TTC549 (cell line): ENCODE measurements at regions not wholly inside any gene's neighbourhood (a gene's known extent, or its start where the extent isn't known, plus 50 kb on each side); places are given as distances from the start of the nearest gene placed in this dataset.

Experiments
- FAIRE-seq: peaks from 2 replicates; lab custom pipeline; 2012; peaks lifted over from hg19 to GRCh38; lab: Jason Lieb, UNC

GRCh38 chr9:113646946-113647914 lies 183.7 kb downstream of the RGS3 start:
- FAIRE-seq: no peak

DNA sequence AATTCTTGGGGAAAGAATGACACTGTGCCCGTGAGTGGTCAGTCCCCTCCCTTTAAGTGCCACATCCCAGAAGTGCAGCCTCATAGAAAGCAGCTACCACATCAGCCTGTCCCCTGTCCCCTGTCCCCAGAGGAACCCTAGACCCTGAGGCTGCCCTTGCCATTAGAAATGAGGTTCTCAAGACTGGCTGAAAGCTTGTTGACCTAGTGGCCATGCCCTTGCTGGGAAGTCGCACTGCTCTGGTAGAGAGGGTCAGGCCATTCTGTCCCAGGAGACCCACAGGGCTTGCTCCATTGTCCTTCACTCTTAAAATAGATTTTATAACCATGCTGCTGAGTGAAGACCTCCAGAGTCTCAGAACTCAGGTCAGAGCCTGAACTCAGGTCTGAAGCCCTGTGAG lies 184.5 kb downstream of the RGS3 start:
- FAIRE-seq: no peak

DNA sequence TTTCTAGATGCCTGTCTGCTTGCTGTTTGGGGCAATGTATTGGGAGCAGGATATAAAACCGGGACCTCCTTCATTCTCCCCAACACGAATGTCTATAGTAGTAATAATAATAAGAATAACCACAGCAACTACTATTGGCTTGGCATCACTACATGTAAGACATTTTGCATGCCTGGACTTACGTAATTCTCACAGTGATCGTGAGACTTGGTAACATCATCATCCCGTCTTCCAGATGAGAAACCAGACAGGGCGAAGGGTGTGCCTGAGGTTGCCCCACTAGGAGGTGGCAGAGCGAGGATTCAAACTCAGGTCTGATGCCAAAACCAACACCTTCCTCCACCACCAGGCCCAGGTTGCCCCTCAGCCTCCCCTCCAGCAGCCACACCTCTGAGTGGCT lies 185.1 kb downstream of the RGS3 start:
- no peak for FAIRE-seq

- no peak for FAIRE-seq
These were observed 185.5 kb downstream of the RGS3 start for GRCh38 chr9:113649054-113649453.

DNA sequence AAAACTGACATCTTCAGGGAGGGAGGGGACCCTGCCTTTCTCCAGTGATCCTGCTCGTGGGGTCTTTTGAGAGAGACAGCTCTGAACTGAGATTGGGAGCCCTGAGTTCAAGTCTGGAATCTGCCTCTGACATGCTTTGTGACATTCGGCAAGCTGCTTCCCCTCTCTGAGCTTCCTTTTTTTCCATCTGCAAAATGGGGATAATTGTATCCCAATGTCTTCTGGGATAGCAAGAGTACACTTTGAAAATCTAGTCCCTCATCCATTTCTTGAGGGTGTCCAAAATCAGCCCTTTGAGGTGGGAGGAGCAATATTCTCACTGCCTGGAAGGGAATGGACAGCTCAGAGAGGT lies 186.3 kb downstream of the RGS3 start:
- no peak for FAIRE-seq

GRCh38 chr9:113650207-113651131 lies 186.9 kb downstream of the RGS3 start:
- no peak for FAIRE-seq

GRCh38 chr9:113651896-113652295 lies 188.4 kb downstream of the RGS3 start:
- FAIRE-seq: no peak

DNA sequence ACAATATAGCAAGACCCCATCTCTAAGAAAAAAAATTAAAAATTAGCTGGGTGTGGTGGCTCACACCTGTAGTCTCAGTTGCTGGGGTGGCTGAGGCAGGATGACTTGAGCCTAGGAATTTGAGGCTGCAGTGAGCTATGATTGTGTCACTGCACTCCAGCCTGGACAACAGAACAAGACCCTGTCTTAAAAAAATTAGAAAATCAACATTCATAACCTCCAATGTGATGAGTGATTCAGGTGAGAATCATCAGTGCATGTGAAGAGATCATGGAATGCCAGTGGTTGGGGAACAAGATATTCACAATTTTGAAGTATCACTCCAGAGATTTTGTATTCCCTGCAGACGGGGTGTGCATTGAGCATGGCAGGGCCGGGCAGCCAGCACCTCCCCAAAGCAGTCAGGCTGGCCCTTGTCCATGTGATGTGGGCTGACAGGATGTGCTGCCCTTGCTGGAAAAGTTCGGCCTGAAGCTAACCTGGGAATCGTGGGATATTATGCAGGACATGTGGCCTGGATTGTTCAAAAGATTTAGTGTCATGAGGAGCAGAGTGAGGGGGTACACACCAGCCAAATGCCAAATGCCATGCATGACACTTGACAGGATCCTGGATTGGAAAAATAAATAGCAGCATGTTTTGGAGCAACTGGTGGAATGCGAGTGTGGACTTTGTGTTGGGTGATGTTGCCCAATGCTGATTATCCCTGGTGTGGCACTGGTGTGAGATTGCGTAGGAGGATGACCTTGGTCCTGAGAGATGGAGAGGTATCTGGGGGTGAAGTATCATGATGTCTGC lies 189.0 kb downstream of the RGS3 start:
- FAIRE-seq: no peak

DNA sequence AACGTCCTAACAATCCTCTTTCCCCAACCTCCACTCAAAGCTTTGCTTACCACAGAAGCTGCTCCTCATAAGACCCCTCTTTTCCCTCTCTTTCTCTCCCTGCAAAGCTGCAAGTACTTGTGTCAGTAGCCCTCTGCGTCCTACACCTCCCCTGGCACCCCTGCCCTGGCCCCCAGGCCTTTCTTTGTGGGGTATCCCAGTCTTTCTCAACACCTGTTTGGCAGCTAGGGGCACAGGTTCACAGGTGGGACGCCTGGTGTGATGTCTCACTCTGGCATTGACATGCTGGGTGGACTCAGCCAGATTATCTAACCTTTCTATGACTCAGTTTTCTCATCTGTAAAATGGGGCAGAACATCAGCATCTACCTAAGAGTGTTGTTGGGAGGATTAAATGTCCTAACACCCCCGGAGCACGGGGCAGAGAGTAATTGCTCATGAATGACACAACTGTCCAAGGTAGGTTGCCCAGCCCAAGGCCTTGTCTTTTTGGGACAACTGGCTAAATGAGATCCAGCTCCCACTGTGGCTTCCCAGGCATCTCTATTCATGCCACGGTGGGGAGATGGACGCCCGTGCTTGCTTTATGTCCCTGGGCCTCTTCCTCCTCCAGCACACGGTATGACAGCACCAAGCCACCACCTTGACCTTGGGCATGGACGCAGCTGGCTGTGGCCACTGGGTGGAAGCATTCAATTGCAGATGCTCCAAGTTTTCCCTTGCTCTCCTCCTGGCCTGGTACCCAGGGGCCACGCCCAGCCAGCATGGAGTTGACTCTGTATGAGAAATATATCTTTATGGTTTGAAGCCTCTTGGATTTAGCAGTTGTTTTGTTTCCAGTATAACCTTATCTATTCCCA lies 190.4 kb downstream of the RGS3 start:
- no peak for FAIRE-seq

- no peak for FAIRE-seq
These were observed 191.3 kb downstream of the RGS3 start for GRCh38 chr9:113654605-113655428.

- no peak for FAIRE-seq
These were observed 193.5 kb downstream of the RGS3 start for GRCh38 chr9:113656771-113657670.

- FAIRE-seq: no peak
These were observed 194.4 kb downstream of the RGS3 start for GRCh38 chr9:113657765-113658544.

DNA sequence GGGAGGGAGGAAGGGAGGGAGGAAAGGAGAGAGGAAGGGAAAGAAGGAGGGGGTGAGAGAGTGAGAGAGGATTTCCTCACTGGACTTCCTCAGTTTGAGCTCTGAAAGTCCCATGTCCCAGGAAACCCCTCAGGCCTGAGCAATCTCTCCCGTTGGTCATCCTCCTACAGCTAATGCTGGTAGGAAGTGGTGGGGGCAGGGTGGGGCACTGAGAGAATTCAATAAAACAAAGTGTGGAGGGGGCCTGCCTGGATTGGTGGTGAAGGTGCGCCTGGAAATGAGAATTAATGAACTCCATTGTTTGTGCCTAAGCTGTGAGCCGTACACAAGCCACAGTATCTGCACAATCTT lies 195.0 kb downstream of the RGS3 start:
- FAIRE-seq: no peak

GRCh38 chr9:113659039-113659438 lies 195.5 kb downstream of the RGS3 start:
- FAIRE-seq: no peak

DNA sequence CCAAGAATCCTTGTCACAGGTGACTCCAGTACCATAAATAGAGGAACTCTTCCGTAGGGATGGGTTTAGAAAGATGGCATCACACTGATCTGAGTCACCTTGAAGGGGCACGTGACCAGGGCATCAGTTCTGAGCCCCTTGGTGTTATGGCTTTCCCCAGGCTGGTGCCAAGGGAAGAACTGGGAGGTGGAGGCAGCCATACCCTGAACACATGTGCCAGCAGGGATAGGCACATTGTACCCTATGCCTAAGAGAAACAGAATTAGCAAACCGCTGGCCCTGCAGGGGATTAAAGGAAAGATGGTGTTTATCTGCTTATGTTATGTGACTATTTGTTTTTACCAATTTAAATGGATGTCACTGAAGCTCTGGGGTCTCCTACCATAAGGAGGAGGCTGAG lies 196.2 kb downstream of the RGS3 start:
- FAIRE-seq: no peak

- FAIRE-seq: no peak
These were observed 196.7 kb downstream of the RGS3 start for GRCh38 chr9:113660196-113660595.

DNA sequence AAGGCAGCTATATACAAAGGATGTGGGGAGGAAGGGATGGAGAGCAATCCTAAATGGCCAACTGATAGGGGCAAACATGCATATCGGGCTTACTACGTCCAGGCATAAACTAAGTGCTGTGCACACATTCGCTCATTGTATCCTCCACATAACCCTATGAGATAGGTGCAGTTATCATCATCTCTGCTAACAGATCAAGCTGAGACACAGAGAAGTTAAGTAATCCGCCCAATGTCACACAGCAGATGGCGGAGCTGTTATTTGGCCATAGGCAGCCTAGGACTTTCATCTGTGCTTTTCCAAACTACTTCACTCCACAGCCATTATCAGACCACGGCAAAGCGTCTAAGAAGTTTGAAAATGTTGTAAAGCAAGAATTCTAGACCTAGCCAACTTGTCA lies 197.5 kb downstream of the RGS3 start:
- no peak for FAIRE-seq

GRCh38 chr9:113664181-113664875 lies 200.8 kb downstream of the RGS3 start:
- FAIRE-seq: no peak
